ENCODE measurements at regions not wholly inside any gene's neighbourhood (a gene's known extent, or its start where the extent isn't known, plus 50 kb on each side); places are given as distances from the start of the nearest gene placed in this dataset.

DNA sequence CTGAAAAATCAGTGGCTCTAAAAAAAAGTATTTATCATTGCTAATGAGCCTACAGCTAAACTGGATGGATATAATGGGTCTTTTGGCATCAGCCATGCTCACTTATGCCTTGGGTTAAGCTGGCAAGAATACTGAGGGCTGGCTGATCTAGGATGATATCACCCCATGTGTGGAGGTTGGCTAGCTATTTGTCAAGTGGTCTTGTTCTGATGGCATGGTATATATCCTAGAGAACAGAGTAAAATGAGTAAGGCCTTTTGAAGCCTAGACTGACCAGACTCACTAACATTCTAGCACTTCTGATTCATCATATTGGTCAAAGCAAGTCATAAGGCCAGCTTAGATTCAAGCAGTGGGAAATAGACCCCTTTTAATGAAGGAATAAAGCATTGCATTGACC, 383.0 kb downstream of the SLITRK1 start:
- TF ChIP-seq, protein P1, sequence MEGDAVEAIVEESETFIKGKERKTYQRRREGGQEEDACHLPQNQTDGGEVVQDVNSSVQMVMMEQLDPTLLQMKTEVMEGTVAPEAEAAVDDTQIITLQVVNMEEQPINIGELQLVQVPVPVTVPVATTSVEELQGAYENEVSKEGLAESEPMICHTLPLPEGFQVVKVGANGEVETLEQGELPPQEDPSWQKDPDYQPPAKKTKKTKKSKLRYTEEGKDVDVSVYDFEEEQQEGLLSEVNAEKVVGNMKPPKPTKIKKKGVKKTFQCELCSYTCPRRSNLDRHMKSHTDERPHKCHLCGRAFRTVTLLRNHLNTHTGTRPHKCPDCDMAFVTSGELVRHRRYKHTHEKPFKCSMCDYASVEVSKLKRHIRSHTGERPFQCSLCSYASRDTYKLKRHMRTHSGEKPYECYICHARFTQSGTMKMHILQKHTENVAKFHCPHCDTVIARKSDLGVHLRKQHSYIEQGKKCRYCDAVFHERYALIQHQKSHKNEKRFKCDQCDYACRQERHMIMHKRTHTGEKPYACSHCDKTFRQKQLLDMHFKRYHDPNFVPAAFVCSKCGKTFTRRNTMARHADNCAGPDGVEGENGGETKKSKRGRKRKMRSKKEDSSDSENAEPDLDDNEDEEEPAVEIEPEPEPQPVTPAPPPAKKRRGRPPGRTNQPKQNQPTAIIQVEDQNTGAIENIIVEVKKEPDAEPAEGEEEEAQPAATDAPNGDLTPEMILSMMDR (IDR thresholded peaks at IDR 0.05): no peak
- TF ChIP-seq POLR2AphosphoS5 (IDR thresholded peaks at IDR 0.05) (no peak), POLR2A (IDR thresholded peaks at IDR 0.05) (no peak), EP300 (IDR thresholded peaks at IDR 0.05) (no peak)

All from gastroesophageal sphincter (tissue), 3 donors.